WTC11 (cell line): ENCODE measurements at regions not wholly inside any gene's neighbourhood (a gene's known extent, or its start where the extent isn't known, plus 50 kb on each side); places are given as distances from the start of the nearest gene placed in this dataset.

Experiments used
- ATAC-seq: fragments of 200-7000 bp; cut with Tn5 transposase; 2 replicates; pipeline ENCODE4 v1.10.0; 2021; ENCODE audit warnings: mild to moderate bottlenecking, moderate library complexity
- CTCF ChIA-PET: fragments of 300-600 bp; sonication (Branson Sonifier 250); formaldehyde crosslinking; loops from one replicate; lab custom pipeline; 2021; ENCODE audit warnings: antibody characterized with exemption; lab: Charles Lee
- POLR2A ChIA-PET: fragments of 350-600 bp; sonication (Branson Sonifier 250); formaldehyde crosslinking; loops from one replicate; lab custom pipeline; 2021; ENCODE audit warnings: antibody characterized with exemption; lab: Charles Lee
- DNase-seq: peaks from one replicate; pipeline ENCODE4 v3.0.0; 2021; ENCODE audit warnings: low spot score
- H3K27ac Mint-ChIP-seq: 2 replicates; pipeline ENCODE4 v1.8.0; 2021; ENCODE audit warnings: mixed read lengths
- H3K27me3 Mint-ChIP-seq: 2 replicates; pipeline ENCODE4 v1.8.0; 2021; ENCODE audit warnings: low read depth, mild to moderate bottlenecking, moderate library complexity, mixed read lengths
- H3K36me3 Mint-ChIP-seq: 2 replicates; pipeline ENCODE4 v1.8.0; 2021; ENCODE audit warnings: mixed read lengths
- H3K4me1 Mint-ChIP-seq: 2 replicates; pipeline ENCODE4 v1.8.0; 2022; ENCODE audit warnings: mixed read lengths
- H3K4me3 Mint-ChIP-seq: 2 replicates; pipeline ENCODE4 v1.8.0; 2021; ENCODE audit warnings: mild to moderate bottlenecking, moderate library complexity, mixed read lengths
- H3K9me3 Mint-ChIP-seq: 2 replicates; pipeline ENCODE4 v1.8.0; 2021; ENCODE audit warnings: mixed read lengths
- AR ChIP-seq: fragments of 250-450 bp; sonication (Bioruptor Pico); IDR thresholded peaks from 2 replicates; pipeline ENCODE4 v1.9.0; 2021; ENCODE audit warnings: mild to moderate bottlenecking
- CBFB ChIP-seq: sonication (generic); formaldehyde crosslinking; IDR thresholded peaks from 2 replicates; pipeline ENCODE4 v1.8.1; 2022; ENCODE audit warnings: mild to moderate bottlenecking, low read depth, missing genetic modification reagents
- FOXP1 ChIP-seq: sonication (generic); formaldehyde crosslinking; IDR thresholded peaks from 2 replicates; pipeline ENCODE4 v1.8.0; 2022; ENCODE audit warnings: missing genetic modification reagents, mild to moderate bottlenecking, moderate library complexity, borderline replicate concordance
- FOXP4 ChIP-seq: sonication (generic); formaldehyde crosslinking; IDR thresholded peaks from 2 replicates; pipeline ENCODE4 v1.8.0; 2022; ENCODE audit warnings: mild to moderate bottlenecking, missing genetic modification reagents
- GRHL2 ChIP-seq: fragments of 250-450 bp; sonication (Bioruptor Pico); IDR thresholded peaks from 2 replicates; pipeline ENCODE4 v1.8.0; 2022; ENCODE audit warnings: mild to moderate bottlenecking, moderate library complexity; ENCODE audit not compliant: insufficient replicate concordance, severe bottlenecking
- GTF2I ChIP-seq: fragments of 250-450 bp; sonication (Bioruptor Pico); conservative IDR thresholded peaks from 2 replicates; pipeline ENCODE4 v1.4.0; 2021; ENCODE audit warnings: mild to moderate bottlenecking
- IRF1 ChIP-seq: sonication (generic); formaldehyde crosslinking; IDR thresholded peaks from 2 replicates; pipeline ENCODE4 v1.8.0; 2023; ENCODE audit warnings: missing genetic modification reagents
- MLX ChIP-seq: sonication (generic); formaldehyde crosslinking; IDR thresholded peaks from 2 replicates; pipeline ENCODE4 v1.8.1; 2023; ENCODE audit warnings: mild to moderate bottlenecking, missing genetic modification reagents, moderate library complexity
- PRRX2 ChIP-seq: fragments of 250-450 bp; sonication (Bioruptor Pico); IDR thresholded peaks from 2 replicates; pipeline ENCODE4 v1.8.0; 2021; ENCODE audit warnings: mild to moderate bottlenecking
- SMAD4 ChIP-seq: sonication (generic); formaldehyde crosslinking; IDR thresholded peaks from 2 replicates; pipeline ENCODE4 v1.8.0; 2022; ENCODE audit warnings: mild to moderate bottlenecking, missing genetic modification reagents
- ZMAT4 ChIP-seq: fragments of 250-450 bp; sonication (Bioruptor Pico); IDR thresholded peaks from 2 replicates; pipeline ENCODE4 v1.9.0; 2021; ENCODE audit warnings: mild to moderate bottlenecking
- ZNF121 ChIP-seq: sonication (generic); formaldehyde crosslinking; IDR thresholded peaks from 2 replicates; pipeline ENCODE4 v1.8.0; 2023; ENCODE audit warnings: missing genetic modification reagents
- ZNF138 ChIP-seq: sonication (generic); formaldehyde crosslinking; conservative IDR thresholded peaks from 2 replicates; pipeline ENCODE4 v1.8.1; 2022; ENCODE audit warnings: mild to moderate bottlenecking, moderate library complexity, missing genetic modification reagents
- ZNF396 ChIP-seq: fragments of 250-450 bp; sonication (Bioruptor Pico); IDR thresholded peaks from 2 replicates; pipeline ENCODE4 v1.8.0; 2021; ENCODE audit warnings: mild to moderate bottlenecking, moderate library complexity, borderline replicate concordance
- ZNF416 ChIP-seq: fragments of 250-450 bp; sonication (Bioruptor Pico); IDR thresholded peaks from 2 replicates; pipeline ENCODE4 v1.9.0; 2021; ENCODE audit warnings: mild to moderate bottlenecking, inconsistent platforms

GRCh38 chr9:22857316-22857715 lies 410.7 kb downstream of the DMRTA1 start (continued):
- TF ChIP-seq AR (no peak), FOXP4 (CRISPR knock-in tag) (no peak)

GRCh38 chr9:22863106-22863505 lies 416.5 kb downstream of the DMRTA1 start:
- no peaks in the 10 kb centered on the region for H3K4me1 Mint-ChIP-seq
- peaks cover 4% of the 10 kb centered on the region for H3K36me3 Mint-ChIP-seq
- CTCF ChIA-PET = no interaction called here

GRCh38 chr9:22863736-22864135 lies 417.1 kb downstream of the DMRTA1 start:
- Mint-ChIP-seq H3K4me3 (no peak overlapping the region), H3K27me3 (no peaks in the 10 kb centered on the region), H3K36me3 (peaks cover 4% of the 10 kb centered on the region), H3K4me1 (no peaks in the 10 kb centered on the region), H3K27ac (no peak overlapping the region), H3K9me3 (peaks cover 31% of the 10 kb centered on the region)
- ChIA-PET POLR2A (no interaction called here), CTCF (no interaction called here)
- ATAC-seq (no peak), DNase-seq (no peak)
- no peak for TF ChIP-seq ZNF121 (CRISPR knock-in tag)
- TF ChIP-seq ZNF138 (CRISPR knock-in tag) = no peak

More at GRCh38 chr9:22863106-22863505, 416.5 kb downstream of the DMRTA1 start:
- Mint-ChIP-seq H3K9me3 (peaks cover 37% of the 10 kb centered on the region), H3K27ac (no peak overlapping the region)
- TF ChIP-seq GRHL2 (CRISPR knock-in tag) (no peak), GTF2I (CRISPR knock-in tag) (no peak), FOXP4 (CRISPR knock-in tag) (no peak), SMAD4 (no peak), ZNF121 (CRISPR knock-in tag) (no peak), CBFB (CRISPR knock-in tag) (no peak)
- TF ChIP-seq, all 79 proteins: peak for 0
- DNase-seq (no peak), ATAC-seq (peak; percentile 41; the same call in 1 of the 2 replicates)
- Mint-ChIP-seq H3K4me3 (no peak overlapping the region), H3K27me3 (no peaks in the 10 kb centered on the region)
- POLR2A ChIA-PET = no interaction called here

GRCh38 chr9:22893196-22893843 lies 446.7 kb downstream of the DMRTA1 start:
- DNase-seq (no peak), ATAC-seq (no peak)
- Mint-ChIP-seq H3K4me1 (peaks cover under 1% of the 10 kb centered on the region), H3K27me3 (no peaks in the 10 kb centered on the region), H3K9me3 (no peaks in the 10 kb centered on the region), H3K27ac (no peak overlapping the region), H3K4me3 (no peak overlapping the region), H3K36me3 (no peaks in the 10 kb centered on the region)
- TF ChIP-seq ZNF416 (CRISPR knock-in tag) (no peak), ZNF396 (CRISPR knock-in tag) (no peak), MLX (CRISPR knock-in tag) (no peak), PRRX2 (CRISPR knock-in tag) (no peak), IRF1 (CRISPR knock-in tag) (no peak), ZMAT4 (no peak), FOXP1 (CRISPR knock-in tag) (no peak)
- ChIA-PET POLR2A (no interaction called here), CTCF (no interaction called here)
